ENCODE measurements at regions not wholly inside any gene's neighbourhood (a gene's known extent, or its start where the extent isn't known, plus 50 kb on each side); places are given as distances from the start of the nearest gene placed in this dataset.
"Not testable (repeated sequence)": the region's sequence is repeated elsewhere in the genome, so short reads cannot be mapped to it uniquely, and the experiment has no call there.

DNA sequence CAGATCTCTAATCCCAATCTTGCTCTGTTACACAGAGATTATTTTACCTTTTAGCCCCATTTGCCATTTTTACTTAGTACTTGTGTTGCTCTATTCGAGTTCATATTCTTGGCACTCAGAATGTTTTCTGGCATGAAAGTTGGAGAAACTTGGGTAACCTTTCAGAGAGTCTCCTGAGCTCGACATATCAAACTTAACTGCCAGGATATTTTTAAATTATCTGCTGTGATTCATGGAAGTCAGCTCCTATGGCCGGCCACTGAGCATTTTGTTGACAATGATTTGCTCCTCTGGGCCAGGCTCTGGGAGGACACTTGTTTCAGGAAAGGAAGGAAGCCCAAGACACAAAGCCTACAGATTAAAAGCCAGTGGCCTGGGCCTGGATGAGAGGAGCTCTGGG lies 396.7 kb downstream of the TNS3 start:
- POLR2A ChIA-PET, result no interaction called here
- no peaks in the 10 kb centered on the region for H3K27me3 Mint-ChIP-seq
- no peaks in the 10 kb centered on the region for H3K4me1 Mint-ChIP-seq
- no peak overlapping the region for H3K27ac Mint-ChIP-seq
- no peak overlapping the region for H3K4me3 Mint-ChIP-seq
- ATAC-seq (ENCODE audit: low read depth), result no peak
- no peaks in the 10 kb centered on the region for H3K9me3 Mint-ChIP-seq
- H3K36me3 Mint-ChIP-seq, result no peaks in the 10 kb centered on the region
- no peak for DNase-seq

DNA sequence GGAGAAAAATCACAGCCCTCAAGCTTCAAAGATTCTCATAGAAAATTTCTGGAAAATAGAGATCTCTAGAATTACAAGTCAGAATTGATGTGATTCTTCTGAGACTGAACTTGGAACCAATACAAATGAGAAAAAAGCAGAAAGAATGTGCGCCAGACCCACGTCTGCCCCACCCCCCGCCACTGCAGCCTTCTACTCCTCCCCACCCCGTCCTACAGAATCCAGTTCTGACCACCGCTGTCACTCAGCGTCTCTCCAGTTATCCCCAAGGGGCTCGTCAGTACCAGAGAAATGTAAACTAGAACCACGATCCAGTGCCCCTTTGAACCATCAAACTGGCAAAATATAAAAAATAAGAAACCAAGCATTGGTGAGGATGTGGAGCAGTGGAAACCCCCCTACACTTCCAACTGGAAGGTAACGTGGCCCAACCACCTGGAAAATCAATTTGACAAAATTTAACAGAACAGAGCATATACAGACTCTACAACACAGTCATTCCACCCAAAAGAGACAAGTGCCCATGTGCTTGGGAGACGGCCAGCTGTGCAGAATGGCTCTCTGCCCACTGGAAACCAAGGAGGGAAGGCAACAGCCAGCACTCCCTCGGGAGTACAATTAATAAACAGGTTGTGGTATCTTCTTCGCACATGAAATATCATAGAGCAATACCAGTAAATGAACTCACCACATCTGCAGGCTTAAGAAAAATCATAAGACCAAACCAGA lies 397.9 kb downstream of the TNS3 start:
- H3K4me1 Mint-ChIP-seq, result no peaks in the 10 kb centered on the region
- no peak overlapping the region for H3K27ac Mint-ChIP-seq
- H3K27me3 Mint-ChIP-seq, result peaks cover under 1% of the 10 kb centered on the region
- DNase-seq (no peak), ATAC-seq (ENCODE audit: low read depth) (no peak)
- POLR2A ChIA-PET, result no interaction called here
- no peaks in the 10 kb centered on the region for H3K36me3 Mint-ChIP-seq
- H3K4me3 Mint-ChIP-seq, result no peak overlapping the region
- H3K9me3 Mint-ChIP-seq, result no peaks in the 10 kb centered on the region

DNA sequence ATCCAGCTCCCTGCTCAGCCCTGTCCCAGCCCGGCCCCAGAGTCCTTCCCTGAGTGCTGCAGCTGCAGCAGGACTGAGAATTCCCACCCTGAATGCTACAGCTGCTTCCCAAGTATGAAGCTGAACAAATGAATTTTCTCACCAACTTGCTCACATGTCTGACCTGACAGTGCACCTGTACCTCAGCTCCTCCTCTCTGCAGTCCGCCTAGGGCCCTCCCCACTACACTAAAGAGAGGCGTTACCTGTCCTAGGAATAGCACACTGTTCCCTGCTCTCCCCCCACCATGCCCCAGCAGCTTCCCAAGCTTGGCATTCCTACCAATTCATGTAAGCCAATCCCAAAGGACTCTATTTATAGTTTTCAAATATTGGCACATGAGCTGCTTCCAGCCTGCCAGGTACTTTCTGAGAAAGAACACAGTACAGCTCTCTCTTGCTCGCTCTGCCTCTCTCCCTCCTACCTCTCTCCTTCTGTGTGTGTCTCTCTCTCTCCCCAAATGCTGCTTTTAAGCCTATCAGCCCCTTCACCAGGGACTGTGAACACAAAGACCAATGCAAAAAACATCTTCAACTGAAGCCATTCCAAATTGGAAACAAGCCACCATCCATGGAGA lies 400.1 kb downstream of the TNS3 start:
- Mint-ChIP-seq H3K4me1 (no peaks in the 10 kb centered on the region), H3K4me3 (no peak overlapping the region), H3K36me3 (no peaks in the 10 kb centered on the region), H3K27me3 (peaks cover 3% of the 10 kb centered on the region), H3K9me3 (peaks cover 2% of the 10 kb centered on the region), H3K27ac (no peak overlapping the region)
- ATAC-seq (ENCODE audit: low read depth) (no peak), DNase-seq (no peak)
- POLR2A ChIA-PET, result no interaction called here

DNA sequence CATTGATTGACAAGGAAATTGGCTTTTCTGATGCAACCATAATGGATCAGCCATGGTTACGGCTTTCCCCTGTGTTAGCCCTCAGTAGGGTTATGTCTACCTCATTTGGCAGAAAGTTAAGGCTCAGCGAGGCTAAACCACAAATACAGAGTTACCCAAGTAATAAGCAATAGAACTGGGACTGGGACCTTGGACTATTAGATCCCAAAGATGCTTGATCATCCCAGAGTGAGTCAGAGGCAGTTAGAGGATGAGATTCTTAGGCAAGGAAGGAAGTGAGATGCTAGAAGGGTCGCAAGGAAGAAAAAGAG lies 401.4 kb downstream of the TNS3 start:
- Mint-ChIP-seq H3K4me1 (no peaks in the 10 kb centered on the region), H3K27ac (no peak overlapping the region), H3K9me3 (peaks cover 5% of the 10 kb centered on the region), H3K27me3 (peaks cover 3% of the 10 kb centered on the region), H3K4me3 (no peak overlapping the region), H3K36me3 (no peaks in the 10 kb centered on the region)
- ATAC-seq (ENCODE audit: low read depth) (no peak), DNase-seq (no peak)
- POLR2A ChIA-PET, result no interaction called here

DNA sequence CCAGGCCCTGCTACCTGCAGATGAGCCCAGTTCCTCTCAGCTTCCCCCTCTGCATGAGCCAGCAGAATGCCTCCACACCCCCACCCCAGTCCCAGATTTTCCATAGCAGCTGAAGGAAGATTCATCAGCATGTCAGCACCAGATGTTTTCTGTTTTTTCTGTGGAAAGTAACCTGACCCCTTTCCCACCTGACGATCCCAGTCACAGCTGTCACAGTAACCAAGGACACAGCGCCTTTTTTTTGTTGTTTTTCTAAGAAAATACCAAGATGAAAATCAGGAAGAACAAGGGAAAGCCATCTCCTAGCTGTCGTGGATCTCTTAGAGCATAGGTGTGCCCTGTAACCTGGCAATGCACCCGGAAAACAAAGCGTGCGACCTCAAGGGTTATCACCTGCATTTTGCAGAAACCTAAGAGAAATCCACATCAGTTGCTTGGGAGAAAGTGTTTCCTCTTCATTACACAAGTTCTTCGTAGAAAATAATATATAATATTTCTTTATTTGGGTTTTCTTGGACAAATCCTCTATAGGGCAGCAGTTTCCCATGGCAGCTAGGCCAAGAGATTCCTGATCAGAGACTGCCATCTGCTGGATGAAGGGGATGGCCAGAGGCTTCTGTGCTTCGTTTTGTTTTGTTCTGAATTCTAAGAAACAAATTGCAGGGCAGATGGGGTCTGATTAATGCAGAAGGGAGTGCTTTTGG lies 401.9 kb downstream of the TNS3 start:
- no peaks in the 10 kb centered on the region for H3K36me3 Mint-ChIP-seq
- H3K4me1 Mint-ChIP-seq, result no peaks in the 10 kb centered on the region
- POLR2A ChIA-PET, result no interaction called here
- no peak for DNase-seq
- no peak for ATAC-seq (ENCODE audit: low read depth)
- H3K4me3 Mint-ChIP-seq, result no peak overlapping the region
- no peak overlapping the region for H3K27ac Mint-ChIP-seq
- peaks cover 5% of the 10 kb centered on the region for H3K9me3 Mint-ChIP-seq
- H3K27me3 Mint-ChIP-seq, result peaks cover 3% of the 10 kb centered on the region

DNA sequence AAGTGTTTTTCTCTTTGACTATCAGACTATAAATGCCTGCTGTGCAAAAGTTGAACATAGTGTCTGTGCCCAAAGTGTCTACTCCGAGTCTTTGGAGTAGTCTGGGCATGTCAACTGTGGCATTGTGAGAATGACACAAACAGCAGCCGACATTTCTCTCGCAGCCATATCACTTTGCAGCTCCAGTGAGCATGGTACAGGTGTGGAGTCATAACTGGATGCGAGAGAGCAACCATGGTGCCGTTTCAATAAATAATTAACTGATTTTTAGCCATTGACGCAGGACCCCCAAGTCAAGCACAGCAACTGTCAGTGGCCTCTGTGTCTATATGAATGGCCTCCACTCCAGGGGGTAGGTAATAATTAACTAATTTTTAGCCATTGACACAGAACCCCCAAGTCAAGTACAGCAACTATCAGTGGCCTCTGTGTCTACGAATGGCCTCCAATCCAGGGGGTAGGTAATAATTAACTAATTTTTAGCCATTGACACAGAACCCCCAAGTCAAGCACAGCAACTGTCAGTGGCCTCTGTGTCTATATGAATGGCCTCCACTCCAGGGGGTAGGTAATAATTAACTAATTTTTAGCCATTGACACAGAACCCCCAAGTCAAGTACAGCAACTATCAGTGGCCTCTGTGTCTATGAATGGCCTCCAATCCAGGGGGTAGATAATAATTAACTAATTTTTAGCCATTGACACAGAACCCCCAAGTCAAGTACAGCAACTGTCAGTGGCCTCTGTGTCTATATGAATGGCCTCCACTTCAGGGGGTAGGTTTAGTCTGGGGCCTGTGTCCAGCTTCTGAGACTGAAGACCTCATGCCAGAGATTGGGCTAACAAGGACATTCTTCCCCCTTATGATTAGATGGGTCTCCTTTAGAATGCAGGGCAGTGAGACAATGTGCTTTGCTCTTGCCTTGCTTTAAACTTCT lies 409.0 kb downstream of the TNS3 start:
- H3K4me1 Mint-ChIP-seq; H3K4me3 Mint-ChIP-seq; ATAC-seq (ENCODE audit: low read depth); H3K9me3 Mint-ChIP-seq; H3K27me3 Mint-ChIP-seq; H3K27ac Mint-ChIP-seq; POLR2A ChIA-PET; DNase-seq; H3K36me3 Mint-ChIP-seq: not testable (repeated sequence)

DNA sequence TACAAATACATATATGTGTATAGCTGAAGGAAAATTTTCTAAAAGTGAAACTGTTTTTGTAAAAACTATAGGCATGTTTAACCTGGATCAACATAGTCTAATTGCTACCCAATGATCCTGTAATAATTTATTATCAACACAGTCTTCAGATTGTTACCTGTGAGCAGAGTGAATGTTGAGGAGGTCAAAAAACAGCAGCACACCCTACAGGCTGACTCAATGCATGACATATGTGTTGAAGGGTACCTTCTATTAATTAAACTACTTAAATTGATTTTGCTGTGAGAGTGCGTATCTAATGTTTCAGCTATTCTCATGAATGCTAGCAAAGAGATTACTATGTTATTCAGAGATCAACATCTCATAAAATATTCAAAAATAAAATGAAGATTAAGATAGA lies 411.4 kb downstream of the TNS3 start:
- peaks cover 3% of the 10 kb centered on the region for H3K27me3 Mint-ChIP-seq
- H3K27ac Mint-ChIP-seq, result no peak overlapping the region
- H3K9me3 Mint-ChIP-seq, result no peaks in the 10 kb centered on the region
- ATAC-seq (ENCODE audit: low read depth), result no peak
- no peaks in the 10 kb centered on the region for H3K4me1 Mint-ChIP-seq
- POLR2A ChIA-PET, result no interaction called here
- no peak for DNase-seq
- H3K36me3 Mint-ChIP-seq, result no peaks in the 10 kb centered on the region
- no peak overlapping the region for H3K4me3 Mint-ChIP-seq

DNA sequence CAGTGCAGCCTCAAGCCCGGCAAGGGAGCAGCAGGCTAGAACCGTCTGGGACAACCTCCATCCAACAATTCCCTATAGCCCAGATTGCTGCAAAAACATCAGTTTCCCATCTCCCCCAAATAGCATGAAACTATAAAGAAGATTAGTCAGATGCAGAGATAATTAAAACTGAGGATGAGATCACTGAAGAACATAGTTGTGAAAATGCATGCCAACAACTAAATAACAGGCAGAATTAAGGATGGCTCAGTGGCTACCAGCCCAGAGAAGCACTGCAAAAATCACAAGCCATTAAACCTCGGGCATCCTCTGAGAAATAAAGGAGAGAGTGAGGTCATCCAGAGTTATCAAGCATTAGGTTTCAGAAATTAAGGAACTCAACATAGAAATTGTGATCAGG lies 427.1 kb downstream of the TNS3 start:
- H3K27ac Mint-ChIP-seq, result no peak overlapping the region
- DNase-seq (no peak), ATAC-seq (ENCODE audit: low read depth) (no peak)
- POLR2A ChIA-PET, result no interaction called here
- H3K4me1 Mint-ChIP-seq, result no peaks in the 10 kb centered on the region
- no peaks in the 10 kb centered on the region for H3K9me3 Mint-ChIP-seq
- no peaks in the 10 kb centered on the region for H3K36me3 Mint-ChIP-seq
- H3K4me3 Mint-ChIP-seq, result no peak overlapping the region
- H3K27me3 Mint-ChIP-seq, result peaks cover 1% of the 10 kb centered on the region

DNA sequence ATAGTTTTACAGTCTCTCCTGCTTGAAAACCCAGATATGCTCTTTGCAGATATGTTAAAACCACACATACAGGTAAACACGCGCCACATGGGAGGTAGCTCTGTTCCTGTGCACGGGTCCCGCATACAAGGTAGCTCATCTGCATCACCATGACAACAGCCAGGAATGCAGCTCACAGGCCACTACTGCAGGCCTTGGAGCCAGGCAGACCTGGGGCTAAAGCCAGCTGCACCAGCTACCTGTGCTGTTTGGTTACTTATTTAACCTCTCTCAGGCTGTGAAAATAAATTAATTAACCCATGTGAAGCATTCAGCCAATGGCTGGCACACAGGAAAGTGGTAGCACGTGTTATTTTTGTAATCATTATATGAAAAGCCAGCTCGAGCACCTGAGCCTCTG lies 428.3 kb downstream of the TNS3 start:
- POLR2A ChIA-PET, result no interaction called here
- Mint-ChIP-seq H3K27ac (no peak overlapping the region), H3K27me3 (peaks cover 2% of the 10 kb centered on the region), H3K36me3 (no peaks in the 10 kb centered on the region), H3K4me1 (no peaks in the 10 kb centered on the region), H3K4me3 (no peak overlapping the region), H3K9me3 (no peaks in the 10 kb centered on the region)
- ATAC-seq (ENCODE audit: low read depth) (no peak), DNase-seq (no peak)

DNA sequence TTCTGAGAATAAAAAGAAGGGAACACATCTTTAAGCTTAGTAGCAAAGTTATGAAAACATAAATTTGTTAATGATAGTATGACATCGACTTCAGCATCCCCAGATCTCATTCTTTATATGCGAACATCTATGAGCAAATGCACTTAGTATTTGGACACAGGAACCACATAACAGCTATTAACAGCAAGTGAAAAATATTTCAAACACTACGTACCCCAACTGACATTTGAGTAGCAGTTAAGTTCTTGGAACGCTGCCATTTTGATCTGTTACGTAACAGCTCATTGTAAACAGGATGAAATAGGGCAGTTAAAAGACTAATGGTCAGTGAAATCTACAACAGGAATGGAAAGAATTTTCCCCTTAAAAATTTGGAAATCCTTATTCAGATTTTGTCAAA lies 428.9 kb downstream of the TNS3 start:
- Mint-ChIP-seq H3K27ac (no peak overlapping the region), H3K27me3 (peaks cover 2% of the 10 kb centered on the region), H3K36me3 (no peaks in the 10 kb centered on the region), H3K9me3 (no peaks in the 10 kb centered on the region), H3K4me1 (no peaks in the 10 kb centered on the region), H3K4me3 (no peak overlapping the region)
- POLR2A ChIA-PET, result no interaction called here
- ATAC-seq (ENCODE audit: low read depth), result no peak
- no peak for DNase-seq

DNA sequence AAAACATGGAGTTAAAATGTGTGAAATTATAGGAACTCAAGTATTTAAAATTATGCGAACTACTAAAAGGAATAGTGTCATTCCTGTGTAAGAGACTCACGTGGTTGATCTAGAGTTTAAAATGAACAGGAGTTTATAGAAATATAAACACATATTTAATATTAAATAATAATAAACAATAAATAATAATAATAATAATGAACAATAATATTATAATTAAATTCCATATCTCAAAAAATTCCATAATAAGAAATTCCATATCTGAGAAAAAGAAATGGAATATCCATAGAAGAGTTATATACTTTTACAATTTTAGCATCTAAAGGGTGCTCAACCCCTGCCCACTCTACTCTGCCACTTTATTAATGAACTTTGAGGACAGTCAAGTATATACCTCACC lies 429.6 kb downstream of the TNS3 start:
- ATAC-seq (ENCODE audit: low read depth) (no peak), DNase-seq (no peak)
- POLR2A ChIA-PET, result no interaction called here
- H3K27me3 Mint-ChIP-seq, result peaks cover 2% of the 10 kb centered on the region
- no peaks in the 10 kb centered on the region for H3K9me3 Mint-ChIP-seq
- no peaks in the 10 kb centered on the region for H3K4me1 Mint-ChIP-seq
- no peak overlapping the region for H3K4me3 Mint-ChIP-seq
- no peak overlapping the region for H3K27ac Mint-ChIP-seq
- no peaks in the 10 kb centered on the region for H3K36me3 Mint-ChIP-seq

DNA sequence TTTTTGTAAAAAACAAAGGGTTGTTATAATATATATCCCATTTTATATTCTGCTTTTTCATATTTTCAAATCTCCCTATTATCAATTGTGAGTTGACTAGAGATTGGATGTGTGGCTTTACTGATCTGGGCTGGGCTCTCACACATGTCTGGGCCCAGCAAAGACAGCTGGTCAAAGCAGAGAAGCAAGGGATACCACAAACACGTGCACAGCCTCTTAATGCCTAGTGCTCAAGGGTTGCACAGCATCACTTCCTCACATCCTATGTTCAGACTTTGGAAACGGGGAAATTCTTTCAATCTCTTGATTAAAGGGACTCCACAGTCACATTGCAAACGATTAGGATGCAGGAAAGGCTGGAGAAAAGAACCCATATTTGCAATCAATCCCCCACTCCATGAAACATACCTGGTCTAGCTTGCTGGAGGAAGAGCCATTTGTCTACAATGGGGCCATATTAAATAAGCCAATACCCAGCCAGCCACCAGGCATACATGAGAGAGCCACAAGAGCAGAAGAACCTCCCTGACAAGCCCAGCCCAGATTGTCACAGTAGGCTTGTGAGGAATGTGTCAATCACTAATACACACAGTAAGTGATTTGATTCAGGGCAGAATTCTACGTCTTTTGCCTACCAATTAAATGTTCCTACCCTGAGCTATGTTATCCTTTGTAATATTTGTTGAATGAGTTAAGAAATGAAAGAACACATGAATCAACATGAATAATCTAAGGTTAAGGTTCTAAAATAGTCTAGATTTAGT lies 431.2 kb downstream of the TNS3 start:
- POLR2A ChIA-PET, result no interaction called here
- H3K36me3 Mint-ChIP-seq, result no peaks in the 10 kb centered on the region
- no peaks in the 10 kb centered on the region for H3K4me1 Mint-ChIP-seq
- no peak overlapping the region for H3K4me3 Mint-ChIP-seq
- peaks cover 5% of the 10 kb centered on the region for H3K27me3 Mint-ChIP-seq
- no peak overlapping the region for H3K27ac Mint-ChIP-seq
- DNase-seq, result no peak
- ATAC-seq (ENCODE audit: low read depth), result no peak
- no peaks in the 10 kb centered on the region for H3K9me3 Mint-ChIP-seq

DNA sequence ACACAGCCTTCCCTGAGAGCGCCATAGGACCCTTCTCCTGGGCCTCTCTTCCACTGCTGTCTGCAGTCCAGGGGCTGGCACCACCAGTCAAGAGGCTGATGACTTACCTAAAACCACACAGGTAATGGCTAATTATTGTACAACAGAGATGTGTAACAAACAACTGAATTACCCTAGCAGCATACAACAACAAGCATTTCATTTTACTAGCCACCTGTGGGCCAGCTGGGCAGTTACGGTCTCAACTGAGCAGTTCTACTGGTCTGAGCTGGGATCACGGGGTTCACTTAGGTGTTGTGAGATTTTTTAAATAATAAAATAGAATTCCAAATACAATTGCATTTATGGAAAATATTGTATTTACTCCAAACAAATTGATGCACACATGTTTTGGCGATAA lies 431.9 kb downstream of the TNS3 start:
- H3K4me3 Mint-ChIP-seq, result no peak overlapping the region
- H3K9me3 Mint-ChIP-seq, result no peaks in the 10 kb centered on the region
- POLR2A ChIA-PET, result no interaction called here
- peaks cover 6% of the 10 kb centered on the region for H3K27me3 Mint-ChIP-seq
- H3K27ac Mint-ChIP-seq, result no peak overlapping the region
- ATAC-seq (ENCODE audit: low read depth), result no peak
- no peak for DNase-seq
- no peaks in the 10 kb centered on the region for H3K4me1 Mint-ChIP-seq
- H3K36me3 Mint-ChIP-seq, result no peaks in the 10 kb centered on the region
